ENCODE measurements at regions not wholly inside any gene's neighbourhood (a gene's known extent, or its start where the extent isn't known, plus 50 kb on each side); places are given as distances from the start of the nearest gene placed in this dataset.
"Not testable (repeated sequence)": the region's sequence is repeated elsewhere in the genome, so short reads cannot be mapped to it uniquely, and the experiment has no call there.

DNA sequence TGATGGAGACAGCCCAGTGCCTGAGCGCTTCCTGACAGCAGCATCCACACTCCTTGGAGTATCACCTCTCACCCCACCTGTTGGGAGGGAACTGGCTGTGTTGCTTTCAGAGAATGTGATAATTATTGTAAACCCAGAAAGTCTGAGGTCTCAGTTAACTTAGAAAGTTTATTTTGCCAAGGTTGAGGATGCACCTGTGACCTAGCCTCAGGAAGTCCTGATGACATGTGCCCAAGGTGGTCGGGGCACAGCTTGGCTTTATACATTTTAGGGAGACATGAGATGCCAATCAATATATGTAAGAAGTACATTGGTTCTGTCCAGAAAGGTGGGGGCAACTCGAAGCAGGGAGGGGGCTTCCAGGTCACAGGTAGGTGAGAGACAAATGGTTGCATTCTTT is 153.3 kb upstream of the RFLNA start:
- H3K9me3 ChIP-seq (ENCODE audit: control insufficient read depth, low read length); H3K36me3 ChIP-seq (ENCODE audit: control insufficient read depth, insufficient read depth, low read length); H3K27me3 ChIP-seq (ENCODE audit: control insufficient read depth, insufficient read depth, low read length); H3K9ac ChIP-seq (ENCODE audit: low read length); H3K4me3 ChIP-seq (ENCODE audit: low read length): not testable (repeated sequence)
- H3K4me1 ChIP-seq (ENCODE audit: control insufficient read depth, insufficient read depth, low read length) = peaks cover 22% of the 10 kb centered on the region

DNA sequence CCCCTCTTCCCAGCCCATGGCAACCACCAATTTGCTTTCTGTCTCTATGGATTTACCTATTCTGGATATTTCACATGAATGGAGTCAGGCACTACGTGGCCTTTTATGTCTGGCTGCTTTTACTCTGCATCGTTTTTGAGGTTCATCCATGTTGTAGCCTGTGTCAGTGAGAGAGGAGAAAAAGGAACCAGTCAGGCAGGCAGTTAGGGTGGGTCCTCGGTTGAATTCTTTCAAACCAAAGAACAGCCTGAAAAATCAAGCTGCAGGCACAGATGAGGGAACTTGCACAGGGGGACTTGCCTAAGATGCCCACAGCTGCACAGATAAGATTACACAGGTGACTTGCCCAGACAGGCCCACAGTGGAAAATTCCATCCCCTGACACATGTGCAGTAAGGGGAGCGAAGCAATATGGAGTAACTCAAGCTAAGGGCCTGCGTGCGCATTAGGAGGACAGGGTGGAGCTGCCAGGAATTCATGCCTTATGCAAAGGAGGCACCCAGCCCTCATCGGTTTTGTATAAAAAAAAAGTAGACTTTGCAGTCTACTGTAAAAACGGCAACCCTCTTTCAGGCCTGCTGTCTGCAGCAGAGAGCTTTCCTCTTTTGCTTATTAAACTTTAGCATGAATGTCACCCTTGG is 152.4 kb upstream of the RFLNA start:
- no peaks in the 10 kb centered on the region for H3K36me3 ChIP-seq (ENCODE audit: control insufficient read depth, insufficient read depth, low read length)
- no peak overlapping the region for H3K9ac ChIP-seq (ENCODE audit: low read length)
- no peaks in the 10 kb centered on the region for H3K27me3 ChIP-seq (ENCODE audit: control insufficient read depth, insufficient read depth, low read length)
- H3K9me3 ChIP-seq (ENCODE audit: control insufficient read depth, low read length) = no peaks in the 10 kb centered on the region
- no peak overlapping the region for H3K4me3 ChIP-seq (ENCODE audit: low read length)
- H3K4me1 ChIP-seq (ENCODE audit: control insufficient read depth, insufficient read depth, low read length) = peaks cover 16% of the 10 kb centered on the region

- Histone ChIP-seq H3K4me1 (ENCODE audit: control insufficient read depth, insufficient read depth, low read length) (peaks cover 16% of the 10 kb centered on the region), H3K27me3 (ENCODE audit: control insufficient read depth, insufficient read depth, low read length) (no peaks in the 10 kb centered on the region), H3K4me3 (ENCODE audit: low read length) (no peak overlapping the region), H3K36me3 (ENCODE audit: control insufficient read depth, insufficient read depth, low read length) (no peaks in the 10 kb centered on the region), H3K9ac (ENCODE audit: low read length) (no peak overlapping the region), H3K9me3 (ENCODE audit: control insufficient read depth, low read length) (no peaks in the 10 kb centered on the region)
These were observed 151.2 kb upstream of the RFLNA start for GRCh38 chr12:124143726-124144125.

DNA sequence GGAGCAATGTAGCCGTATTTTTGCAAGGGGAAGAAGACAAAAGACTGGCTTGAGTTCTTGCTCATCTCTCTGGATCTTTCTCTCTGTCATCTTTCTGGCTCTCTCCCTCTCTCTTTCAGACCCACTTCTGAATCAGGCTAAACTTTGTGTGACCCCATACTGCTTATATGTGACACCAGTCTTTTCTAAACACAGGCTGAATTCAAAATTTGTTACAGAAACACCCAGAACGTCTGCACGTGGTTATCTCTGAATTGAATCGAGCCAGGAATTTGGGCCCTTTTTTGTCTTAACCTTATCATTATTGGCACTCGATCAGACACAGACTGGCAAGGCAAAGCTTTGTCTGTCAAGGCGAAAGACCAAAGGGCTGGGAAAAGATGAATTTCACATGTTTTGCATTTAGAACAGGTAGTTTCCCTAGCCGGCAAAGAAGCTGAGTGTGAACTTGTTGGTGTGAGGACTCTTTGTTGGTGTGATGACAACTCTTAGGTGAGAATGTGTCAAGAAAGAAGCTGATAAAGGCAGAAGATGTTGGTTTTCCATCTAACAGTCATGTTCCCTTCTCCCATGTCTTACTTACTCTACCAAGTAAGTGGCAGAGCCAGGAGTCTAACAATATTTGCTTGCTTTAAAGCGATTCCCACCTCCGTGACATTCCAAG is 150.2 kb upstream of the RFLNA start:
- Histone ChIP-seq H3K4me3 (ENCODE audit: low read length) (no peak overlapping the region), H3K4me1 (ENCODE audit: control insufficient read depth, insufficient read depth, low read length) (peaks cover 16% of the 10 kb centered on the region), H3K27me3 (ENCODE audit: control insufficient read depth, insufficient read depth, low read length) (no peaks in the 10 kb centered on the region), H3K9me3 (ENCODE audit: control insufficient read depth, low read length) (no peaks in the 10 kb centered on the region), H3K36me3 (ENCODE audit: control insufficient read depth, insufficient read depth, low read length) (no peaks in the 10 kb centered on the region), H3K9ac (ENCODE audit: low read length) (no peak overlapping the region)

DNA sequence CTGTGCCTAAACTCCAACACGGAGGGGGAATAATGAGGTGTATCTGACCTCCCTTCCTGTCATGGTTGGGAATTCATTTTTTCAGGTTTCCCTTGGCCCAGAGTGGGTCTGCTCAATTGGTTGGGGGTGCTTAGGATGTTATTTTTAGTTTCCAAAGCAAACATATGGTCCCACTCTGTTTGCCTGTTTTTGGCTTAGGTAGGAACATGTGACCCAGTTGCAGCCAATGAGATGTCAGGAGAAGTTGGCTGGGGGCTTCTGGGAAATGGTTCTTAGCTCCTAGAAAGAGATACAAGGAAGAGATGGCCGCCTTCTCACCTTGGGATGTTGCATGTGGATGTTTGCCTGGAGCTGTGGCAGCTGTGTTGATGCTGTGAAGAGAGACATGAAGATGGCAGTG is 147.9 kb upstream of the RFLNA start:
- Histone ChIP-seq H3K4me1 (ENCODE audit: control insufficient read depth, insufficient read depth, low read length) (peaks cover 16% of the 10 kb centered on the region), H3K27me3 (ENCODE audit: control insufficient read depth, insufficient read depth, low read length) (no peaks in the 10 kb centered on the region), H3K9me3 (ENCODE audit: control insufficient read depth, low read length) (no peaks in the 10 kb centered on the region), H3K9ac (ENCODE audit: low read length) (no peak overlapping the region), H3K36me3 (ENCODE audit: control insufficient read depth, insufficient read depth, low read length) (no peaks in the 10 kb centered on the region), H3K4me3 (ENCODE audit: low read length) (no peak overlapping the region)

DNA sequence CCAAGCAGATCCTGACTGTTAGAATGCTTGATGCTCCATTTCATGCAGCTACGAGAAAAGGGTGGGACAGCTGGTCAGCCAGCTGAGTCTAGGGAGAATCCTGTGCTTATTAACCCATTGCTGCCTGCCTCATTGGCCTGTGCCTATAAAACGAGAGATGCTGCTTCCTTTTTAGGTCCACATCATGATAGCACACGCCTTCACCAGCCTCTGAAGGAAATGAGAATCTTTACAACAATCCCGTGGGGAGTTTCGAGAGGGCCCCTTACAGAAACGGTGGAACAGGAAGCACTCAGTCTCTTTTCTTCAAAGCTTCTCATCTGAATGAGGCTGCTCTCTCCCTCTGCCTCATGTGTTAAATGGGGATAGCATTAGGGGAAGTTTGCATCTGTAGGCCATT is 147.3 kb upstream of the RFLNA start:
- Histone ChIP-seq H3K36me3 (ENCODE audit: control insufficient read depth, insufficient read depth, low read length) (no peaks in the 10 kb centered on the region), H3K9ac (ENCODE audit: low read length) (no peak overlapping the region), H3K4me3 (ENCODE audit: low read length) (no peak overlapping the region), H3K9me3 (ENCODE audit: control insufficient read depth, low read length) (no peaks in the 10 kb centered on the region), H3K27me3 (ENCODE audit: control insufficient read depth, insufficient read depth, low read length) (no peaks in the 10 kb centered on the region), H3K4me1 (ENCODE audit: control insufficient read depth, insufficient read depth, low read length) (peaks cover 16% of the 10 kb centered on the region)

GRCh38 chr12:124148481-124149273 is 146.2 kb upstream of the RFLNA start:
- Histone ChIP-seq H3K4me1 (ENCODE audit: control insufficient read depth, insufficient read depth, low read length) (peaks cover 8% of the 10 kb centered on the region), H3K36me3 (ENCODE audit: control insufficient read depth, insufficient read depth, low read length) (no peaks in the 10 kb centered on the region), H3K9ac (ENCODE audit: low read length) (no peak overlapping the region), H3K9me3 (ENCODE audit: control insufficient read depth, low read length) (no peaks in the 10 kb centered on the region), H3K27me3 (ENCODE audit: control insufficient read depth, insufficient read depth, low read length) (no peaks in the 10 kb centered on the region), H3K4me3 (ENCODE audit: low read length) (no peak overlapping the region)

DNA sequence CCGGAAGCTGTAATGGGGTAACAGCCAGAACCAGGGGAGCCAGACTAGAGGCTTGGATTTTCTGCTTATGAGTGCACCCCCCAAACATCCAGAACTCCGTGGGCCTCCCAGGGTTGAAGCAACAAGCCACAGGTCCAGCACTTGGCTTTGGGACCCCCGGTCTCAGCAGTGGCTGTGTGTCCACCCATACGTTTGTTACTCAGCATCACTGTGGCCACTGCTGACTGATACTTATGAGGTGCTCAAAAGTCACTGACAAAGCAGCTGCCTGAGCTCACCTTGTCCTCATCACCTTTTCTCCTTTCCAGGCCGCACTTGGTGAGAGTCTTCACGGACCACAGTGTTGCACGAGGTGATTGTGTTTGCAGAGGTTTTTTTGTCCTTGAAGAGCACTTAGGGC is 145.6 kb upstream of the RFLNA start:
- H3K9me3 ChIP-seq (ENCODE audit: control insufficient read depth, low read length) = no peaks in the 10 kb centered on the region
- no peaks in the 10 kb centered on the region for H3K27me3 ChIP-seq (ENCODE audit: control insufficient read depth, insufficient read depth, low read length)

GRCh38 chr12:124150168-124150567 is 144.7 kb upstream of the RFLNA start:
- Histone ChIP-seq H3K9me3 (ENCODE audit: control insufficient read depth, low read length) (no peaks in the 10 kb centered on the region), H3K36me3 (ENCODE audit: control insufficient read depth, insufficient read depth, low read length) (no peaks in the 10 kb centered on the region), H3K4me3 (ENCODE audit: low read length) (no peak overlapping the region), H3K27me3 (ENCODE audit: control insufficient read depth, insufficient read depth, low read length) (no peaks in the 10 kb centered on the region), H3K9ac (ENCODE audit: low read length) (no peak overlapping the region), H3K4me1 (ENCODE audit: control insufficient read depth, insufficient read depth, low read length) (no peaks in the 10 kb centered on the region)

More for the DNA sequence above, 145.6 kb upstream of the RFLNA start:
- H3K4me1 ChIP-seq (ENCODE audit: control insufficient read depth, insufficient read depth, low read length) = peaks cover 6% of the 10 kb centered on the region
- no peak overlapping the region for H3K9ac ChIP-seq (ENCODE audit: low read length)
- H3K36me3 ChIP-seq (ENCODE audit: control insufficient read depth, insufficient read depth, low read length) = no peaks in the 10 kb centered on the region
- no peak overlapping the region for H3K4me3 ChIP-seq (ENCODE audit: low read length)

DNA sequence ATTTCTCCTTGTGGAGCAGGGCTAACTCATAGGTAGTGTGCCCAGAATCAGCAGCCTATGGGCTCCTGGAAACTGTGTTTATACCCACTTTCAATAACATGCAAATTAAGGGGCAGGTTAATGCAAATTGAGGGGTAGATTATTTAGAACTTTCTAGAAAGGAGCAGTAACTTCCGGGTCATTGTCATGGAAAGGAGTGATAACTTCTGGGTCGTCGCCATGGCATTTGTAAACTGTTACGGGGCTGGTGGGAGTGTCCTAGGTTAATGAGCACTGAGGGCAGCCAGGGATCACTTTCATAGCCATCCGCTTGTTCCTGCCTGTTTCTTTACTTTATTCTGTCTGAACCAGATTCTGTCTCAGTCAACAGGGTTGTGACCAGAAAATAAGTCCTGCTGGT is 143.3 kb upstream of the RFLNA start:
- Histone ChIP-seq H3K9me3 (ENCODE audit: control insufficient read depth, low read length) (no peaks in the 10 kb centered on the region), H3K4me1 (ENCODE audit: control insufficient read depth, insufficient read depth, low read length) (no peaks in the 10 kb centered on the region), H3K36me3 (ENCODE audit: control insufficient read depth, insufficient read depth, low read length) (no peaks in the 10 kb centered on the region), H3K9ac (ENCODE audit: low read length) (no peak overlapping the region), H3K4me3 (ENCODE audit: low read length) (no peak overlapping the region), H3K27me3 (ENCODE audit: control insufficient read depth, insufficient read depth, low read length) (no peaks in the 10 kb centered on the region)

- H3K4me3 ChIP-seq (ENCODE audit: low read length) = no peak overlapping the region
- no peak overlapping the region for H3K9ac ChIP-seq (ENCODE audit: low read length)
- H3K27me3 ChIP-seq (ENCODE audit: control insufficient read depth, insufficient read depth, low read length) = no peaks in the 10 kb centered on the region
- H3K4me1 ChIP-seq (ENCODE audit: control insufficient read depth, insufficient read depth, low read length) = no peaks in the 10 kb centered on the region
- no peaks in the 10 kb centered on the region for H3K36me3 ChIP-seq (ENCODE audit: control insufficient read depth, insufficient read depth, low read length)
- H3K9me3 ChIP-seq (ENCODE audit: control insufficient read depth, low read length) = no peaks in the 10 kb centered on the region
These were observed 142.2 kb upstream of the RFLNA start for GRCh38 chr12:124152731-124153130.

GRCh38 chr12:124153392-124153791 is 141.5 kb upstream of the RFLNA start:
- H3K9ac ChIP-seq (ENCODE audit: low read length) = no peak overlapping the region
- H3K36me3 ChIP-seq (ENCODE audit: control insufficient read depth, insufficient read depth, low read length) = no peaks in the 10 kb centered on the region

More at GRCh38 chr12:124153392-124153791, 141.5 kb upstream of the RFLNA start:
- Histone ChIP-seq H3K9me3 (ENCODE audit: control insufficient read depth, low read length) (no peaks in the 10 kb centered on the region), H3K4me3 (ENCODE audit: low read length) (no peak overlapping the region), H3K4me1 (ENCODE audit: control insufficient read depth, insufficient read depth, low read length) (no peaks in the 10 kb centered on the region), H3K27me3 (ENCODE audit: control insufficient read depth, insufficient read depth, low read length) (no peaks in the 10 kb centered on the region)

Data from mucosa of stomach (tissue), 1 donor.